Mesenchymal stem cell (in vitro differentiated cells and primary cell): ENCODE measurements at regions not wholly inside any gene's neighbourhood (a gene's known extent, or its start where the extent isn't known, plus 50 kb on each side); places are given as distances from the start of the nearest gene placed in this dataset.

ENCODE experiments used
- DNase-seq: peaks from one replicate; pipeline ENCODE4 v3.0.0-alpha.2; 2013
- H2AFZ ChIP-seq: one replicate; pipeline ENCODE4 v1.6.1; 2013; ENCODE audit warnings: low read depth, mild to moderate bottlenecking, control low read depth, inconsistent platforms, low read length, moderate library complexity
- H2AK5ac ChIP-seq: 2 replicates; pipeline ENCODE4 v1.6.1; 2013; ENCODE audit warnings: low read length, moderate library complexity, mild to moderate bottlenecking, inconsistent platforms; ENCODE audit not compliant: severe bottlenecking
- H2BK120ac ChIP-seq: one replicate; pipeline ENCODE4 v1.6.1; 2013; ENCODE audit warnings: low read depth, mild to moderate bottlenecking, inconsistent platforms, low read length, moderate library complexity
- H2BK12ac ChIP-seq, 2 experiments: one replicate each; pipeline ENCODE4 v1.6.1; 2013; ENCODE audit warnings: inconsistent platforms in 2 of 2, low read length in 2 of 2, mild to moderate bottlenecking in 2 of 2, moderate library complexity in 2 of 2, control low read depth in 1 of 2
- H2BK15ac ChIP-seq: one replicate; pipeline ENCODE4 v1.6.1; 2013; ENCODE audit warnings: mild to moderate bottlenecking, low read depth, inconsistent platforms; ENCODE audit not compliant: poor library complexity, severe bottlenecking
- H2BK5ac ChIP-seq: 2 replicates; pipeline ENCODE4 v1.6.1; 2013; ENCODE audit warnings: low read depth, mild to moderate bottlenecking, low read length, control low read depth, inconsistent platforms; ENCODE audit not compliant: poor library complexity, severe bottlenecking
- H3K14ac ChIP-seq, 2 experiments: one replicate each; pipeline ENCODE4 v1.6.1; 2013; ENCODE audit warnings: inconsistent platforms in 2 of 2, low read length in 2 of 2, control low read depth in 1 of 2, mild to moderate bottlenecking in 1 of 2, moderate library complexity in 1 of 2
- H3K18ac ChIP-seq, 2 experiments: one replicate each; pipeline ENCODE4 v1.6.1; 2013; ENCODE audit warnings: inconsistent platforms in 2 of 2, low read length in 2 of 2, control low read depth in 1 of 2, low read depth in 1 of 2, mild to moderate bottlenecking in 1 of 2
- H3K23ac ChIP-seq, 2 experiments: one replicate each; pipeline ENCODE4 v1.6.1; 2013; ENCODE audit warnings: inconsistent platforms in 2 of 2, low read length in 2 of 2, mild to moderate bottlenecking in 2 of 2, moderate library complexity in 2 of 2, control low read depth in 1 of 2
- H3K27ac ChIP-seq: 2 replicates; pipeline ENCODE4 v1.5.1; 2013; ENCODE audit warnings: mild to moderate bottlenecking, moderate library complexity, low read length, control low read depth, inconsistent platforms; ENCODE audit not compliant: poor library complexity, severe bottlenecking
- H3K27me3 ChIP-seq, 2 experiments: 2 replicates each; pipeline versions ENCODE4 v1.6.1 to v1.7.0; 2013; ENCODE audit warnings: low read length in 2 of 2, mild to moderate bottlenecking in 2 of 2, moderate library complexity in 2 of 2, control low read depth in 1 of 2, inconsistent platforms in 1 of 2; ENCODE audit not compliant: control insufficient read depth in 1 of 2, insufficient read depth in 1 of 2
- H3K36me3 ChIP-seq, 2 experiments: 2 replicates each; pipeline versions ENCODE4 v1.6.1 to v1.7.0; 2013; ENCODE audit warnings: low read length in 2 of 2, control low read depth in 1 of 2, inconsistent platforms in 1 of 2, low read depth in 1 of 2, mild to moderate bottlenecking in 1 of 2; ENCODE audit not compliant: insufficient read depth in 2 of 2, control insufficient read depth in 1 of 2
- H3K4ac ChIP-seq, 2 experiments: one replicate each; pipeline ENCODE4 v1.6.1; 2013; ENCODE audit warnings: inconsistent platforms in 2 of 2, low read length in 2 of 2, mild to moderate bottlenecking in 2 of 2, moderate library complexity in 2 of 2, control low read depth in 1 of 2, low read depth in 1 of 2
- H3K4me1 ChIP-seq: 2 replicates; pipeline ENCODE4 v1.6.1; 2013; ENCODE audit warnings: low read depth, low read length, control low read depth; ENCODE audit not compliant: control insufficient read depth, insufficient read depth
- H3K4me2 ChIP-seq: 2 replicates; pipeline ENCODE4 v1.6.1; 2013; ENCODE audit warnings: low read length, mild to moderate bottlenecking, inconsistent platforms; ENCODE audit not compliant: poor library complexity, severe bottlenecking
- H3K4me3 ChIP-seq, 2 experiments: 2 replicates each; pipeline versions ENCODE4 v1.5.1 to v1.7.0; 2013; ENCODE audit warnings: low read length in 2 of 2, mild to moderate bottlenecking in 2 of 2, control low read depth in 1 of 2, low read depth in 1 of 2; ENCODE audit not compliant: insufficient read depth in 1 of 2
- H3K79me1 ChIP-seq: replicated peaks from 2 replicates; pipeline ENCODE4 v1.6.1; 2013; ENCODE audit warnings: mild to moderate bottlenecking, control low read depth, low read length, inconsistent platforms; ENCODE audit not compliant: poor library complexity, severe bottlenecking
- H3K9ac ChIP-seq: 2 replicates; pipeline ENCODE4 v1.7.0; 2013; ENCODE audit warnings: mild to moderate bottlenecking, low read length, moderate library complexity
- H3K9me3 ChIP-seq: 2 replicates; pipeline ENCODE4 v1.7.0; 2013; ENCODE audit warnings: mild to moderate bottlenecking, low read length; ENCODE audit not compliant: control insufficient read depth
- H4K8ac ChIP-seq: one replicate; pipeline ENCODE4 v1.6.1; 2013; ENCODE audit warnings: inconsistent platforms, mild to moderate bottlenecking, low read length, moderate library complexity
- H4K91ac ChIP-seq: one replicate; pipeline ENCODE4 v1.6.1; 2013; ENCODE audit warnings: mild to moderate bottlenecking, low read length, inconsistent platforms
- WGBS: methylation state at CpG from one replicate; pipeline ENCODE4 v1.1.7; 2013; ENCODE audit warnings: mixed read lengths; 5-methylcytosine and 5-hydroxymethylcytosine counted together

GRCh38 chr3:189507856-189508255 is 123.3 kb upstream of the TP63 start:
- no peak overlapping the region for H2BK120ac ChIP-seq

DNA sequence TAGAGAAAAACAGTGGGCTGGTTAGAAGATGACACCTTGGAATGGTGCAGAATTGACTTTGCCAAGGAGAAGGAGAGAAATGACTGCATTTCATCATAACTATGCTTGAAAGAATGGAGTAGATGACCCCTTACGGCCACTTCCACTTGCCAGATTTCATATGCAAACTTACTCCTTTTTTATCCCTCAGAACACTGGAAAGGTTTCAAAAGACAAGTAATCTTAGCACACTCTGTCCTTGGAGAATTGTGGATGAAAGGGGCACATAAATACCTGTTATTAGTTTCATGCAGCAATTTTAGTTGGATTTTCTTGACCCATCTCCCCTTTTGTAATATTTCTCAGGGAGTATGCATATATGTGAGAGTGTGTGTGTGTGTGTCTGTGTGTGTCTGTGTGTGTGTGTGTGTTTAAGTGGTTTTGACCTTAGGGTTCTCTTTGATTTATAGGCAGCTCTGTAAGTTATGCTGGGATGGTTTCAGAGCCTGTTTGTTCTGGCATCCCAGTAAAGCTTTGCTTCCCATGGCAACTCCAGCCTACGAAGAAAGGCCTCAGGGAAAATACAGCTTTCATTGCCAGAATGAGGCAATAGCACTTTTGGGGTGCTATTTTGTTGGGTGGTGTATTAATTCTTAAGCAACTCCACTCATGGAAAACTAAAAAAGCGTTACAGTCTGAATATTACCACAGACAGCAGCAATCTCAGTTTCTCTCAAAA is 122.2 kb upstream of the TP63 start:
- Histone ChIP-seq H2AK5ac (no peak overlapping the region), H2BK5ac (no peak overlapping the region), H3K4ac (no peak overlapping the region), H3K36me3 (no peaks in the 10 kb centered on the region), H3K9me3 (no peaks in the 10 kb centered on the region), H2BK15ac (no peak overlapping the region), H3K79me1 (no peaks in the 10 kb centered on the region), H3K4me3 (no peak overlapping the region), H2AFZ (no peak overlapping the region), H2BK120ac (no peak overlapping the region), H3K18ac (no peak overlapping the region), H3K27ac (no peak overlapping the region), H3K4me1 (no peaks in the 10 kb centered on the region), H3K4me2 (no peak overlapping the region), H2BK12ac (no peak overlapping the region), H3K14ac (no peak overlapping the region), H3K27me3 (no peaks in the 10 kb centered on the region), H4K91ac (no peak overlapping the region), H4K8ac (no peak overlapping the region), H3K23ac (no peak overlapping the region), H3K9ac (no peak overlapping the region)
- DNase-seq = peak; percentile 18
- 60% methylated on average over 1 of the region's 3 CpGs for WGBS

More at GRCh38 chr3:189507856-189508255, 123.3 kb upstream of the TP63 start:
- no peaks in the 10 kb centered on the region for H3K9me3 ChIP-seq
- H3K4me3 ChIP-seq = no peak overlapping the region
- H2BK12ac ChIP-seq = no peak overlapping the region
- no peak overlapping the region for H3K14ac ChIP-seq
- no peaks in the 10 kb centered on the region for H3K79me1 ChIP-seq
- H2AK5ac ChIP-seq = no peak overlapping the region
- H3K27ac ChIP-seq = no peak overlapping the region
- no peak overlapping the region for H3K4ac ChIP-seq
- no peak overlapping the region for H2AFZ ChIP-seq
- no peak overlapping the region for H3K9ac ChIP-seq
- H3K36me3 ChIP-seq = no peaks in the 10 kb centered on the region
- no peaks in the 10 kb centered on the region for H3K27me3 ChIP-seq
- no peak overlapping the region for H4K8ac ChIP-seq
- no peak overlapping the region for H4K91ac ChIP-seq
- H3K18ac ChIP-seq = no peak overlapping the region
- H3K4me1 ChIP-seq = no peaks in the 10 kb centered on the region
- no peak for DNase-seq
- H3K23ac ChIP-seq = no peak overlapping the region
- H2BK5ac ChIP-seq = no peak overlapping the region
- no peak overlapping the region for H3K4me2 ChIP-seq
- no peak overlapping the region for H2BK15ac ChIP-seq

GRCh38 chr3:189512039-189512438 is 119.2 kb upstream of the TP63 start:
- H3K27me3 ChIP-seq = no peaks in the 10 kb centered on the region
- H2BK12ac ChIP-seq = no peak overlapping the region
- H3K79me1 ChIP-seq = no peaks in the 10 kb centered on the region
- no peak overlapping the region for H2AK5ac ChIP-seq
- no peak overlapping the region for H2AFZ ChIP-seq
- DNase-seq = no peak
- H3K23ac ChIP-seq = no peak overlapping the region
- H3K18ac ChIP-seq = no peak overlapping the region
- H3K4me2 ChIP-seq = no peak overlapping the region
- H2BK15ac ChIP-seq = no peak overlapping the region
- WGBS = 83% methylated on average over 1 of the region's 1 CpG
- no peak overlapping the region for H4K8ac ChIP-seq
- peaks cover 6% of the 10 kb centered on the region for H3K9me3 ChIP-seq
- no peak overlapping the region for H3K4me3 ChIP-seq
- no peaks in the 10 kb centered on the region for H3K4me1 ChIP-seq
- no peak overlapping the region for H4K91ac ChIP-seq
- no peak overlapping the region for H2BK120ac ChIP-seq
- no peak overlapping the region for H3K27ac ChIP-seq
- no peak overlapping the region for H3K4ac ChIP-seq
- no peak overlapping the region for H3K9ac ChIP-seq
- H2BK5ac ChIP-seq = no peak overlapping the region
- H3K36me3 ChIP-seq = no peaks in the 10 kb centered on the region
- no peak overlapping the region for H3K14ac ChIP-seq

DNA sequence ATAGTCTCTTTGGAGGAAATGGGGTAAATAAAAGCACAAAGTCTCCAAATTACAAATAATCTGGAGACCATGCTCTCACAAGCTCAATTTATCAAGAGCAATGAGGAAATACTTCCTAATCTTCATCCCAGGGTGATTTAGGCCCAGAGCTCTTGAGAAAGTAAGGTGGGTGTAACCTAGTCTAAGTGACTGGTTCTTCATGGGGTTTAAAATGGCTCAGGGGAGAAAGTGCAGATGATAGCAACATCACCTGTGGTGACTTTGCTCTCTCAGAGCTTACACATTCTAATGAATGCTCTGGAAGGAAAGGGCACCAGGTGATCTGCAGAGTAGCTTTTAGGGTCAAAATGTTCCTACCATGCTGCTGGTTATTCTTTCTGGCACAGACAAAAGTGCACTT is 118.4 kb upstream of the TP63 start:
- no peak overlapping the region for H2AK5ac ChIP-seq
- H3K9ac ChIP-seq = no peak overlapping the region
- no peak overlapping the region for H3K14ac ChIP-seq
- no peak overlapping the region for H4K8ac ChIP-seq
- no peak overlapping the region for H2BK12ac ChIP-seq
- H3K9me3 ChIP-seq = peaks cover 13% of the 10 kb centered on the region
- H4K91ac ChIP-seq = no peak overlapping the region
- H3K27me3 ChIP-seq = no peaks in the 10 kb centered on the region
- H2BK15ac ChIP-seq = no peak overlapping the region
- H3K18ac ChIP-seq = no peak overlapping the region
- no peaks in the 10 kb centered on the region for H3K36me3 ChIP-seq
- H3K4me1 ChIP-seq = no peaks in the 10 kb centered on the region
- H2BK5ac ChIP-seq = no peak overlapping the region
- H3K23ac ChIP-seq = no peak overlapping the region
- DNase-seq = no peak
- no peak overlapping the region for H3K4me3 ChIP-seq
- H3K27ac ChIP-seq = no peak overlapping the region
- H3K4me2 ChIP-seq = no peak overlapping the region
- no peak overlapping the region for H2BK120ac ChIP-seq
- no peaks in the 10 kb centered on the region for H3K79me1 ChIP-seq
- no peak overlapping the region for H2AFZ ChIP-seq
- no peak overlapping the region for H3K4ac ChIP-seq
